ENCODE measurements at regions not wholly inside any gene's neighbourhood (a gene's known extent, or its start where the extent isn't known, plus 50 kb on each side); places are given as distances from the start of the nearest gene placed in this dataset.

- Histone ChIP-seq H3K9me3 (ENCODE audit: control extremely low read depth in 1 of 5, control insufficient read depth in 4 of 5, insufficient read depth in 2 of 5, low read depth in 1 of 5, low read length in 4 of 5) (peaks cover 0 to 3% (median 0%) of the 10 kb centered on the region in 5 experiments), H3K27me3 (replicated peaks in 2 of 5; ENCODE audit: control insufficient read depth in 4 of 5, insufficient read depth in 5 of 5, low read length in 4 of 5) (no peaks in the 10 kb centered on the region), H3K27ac (ENCODE audit: insufficient read depth in 1 of 2, low read depth in 1 of 2, low read length in 2 of 2, poor library complexity in 1 of 2, severe bottlenecking in 2 of 2) (no peak overlapping the region), H3K4me3 (ENCODE audit: control insufficient read depth in 1 of 7, extremely low read depth in 1 of 7, insufficient read depth in 4 of 7, low read depth in 2 of 7, low read length in 6 of 7) (no peak overlapping the region), H3K4me1 (ENCODE audit: control extremely low read depth in 1 of 4, control insufficient read depth in 4 of 4, insufficient read depth in 4 of 4, low read length in 3 of 4) (no peaks in the 10 kb centered on the region), H3K36me3 (ENCODE audit: control insufficient read depth in 4 of 4, insufficient read depth in 4 of 4, low read length in 3 of 4) (no peaks in the 10 kb centered on the region)
- no peak for DNase-seq
- WGBS (ENCODE audit: insufficient coverage): no CpG with 5 or more reads among the region's 5 CpGs
- ChIA-PET POLR2A (interaction anchor here (0.7 kb wide), 1 partner anchor 901 kb away, joined by 3 read pairs; no protein-coding TSS in a partner anchor), CTCF (interaction anchor here (0.8 to 1.1 kb wide), 4 partner anchors 13 to 356 kb away, joined by 3 read pairs; no protein-coding TSS in a partner anchor)
Observed at GRCh38 chr12:127688906-127689428, 578.0 kb upstream of the TMEM132C start.

DNA sequence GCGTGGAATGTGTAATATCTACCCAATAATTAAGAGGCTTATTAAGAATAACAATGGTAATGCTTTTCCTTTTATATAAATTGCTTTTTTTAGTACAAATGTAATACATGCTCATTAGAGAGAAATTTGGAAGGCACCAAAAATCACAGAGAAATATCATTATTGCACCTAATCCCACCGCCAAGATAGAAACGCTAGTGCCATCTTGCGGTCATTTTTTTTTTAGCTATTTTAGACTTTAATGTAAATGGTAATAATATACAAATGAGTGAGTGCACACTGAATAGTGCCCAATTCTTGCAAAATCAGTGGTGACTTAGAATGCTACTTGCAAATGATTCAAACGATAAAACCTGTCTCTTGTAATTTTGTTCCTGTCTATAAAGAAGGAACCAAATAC, 576.8 kb upstream of the TMEM132C start:
- ChIA-PET CTCF (interaction anchor here (0.8 to 1.1 kb wide), 4 partner anchors 11 to 357 kb away, joined by 3 read pairs; no protein-coding TSS in a partner anchor), POLR2A (no interaction called here)
- H3K27me3 ChIP-seq (replicated peaks in 2 of 5; ENCODE audit: control insufficient read depth in 4 of 5, insufficient read depth in 5 of 5, low read length in 4 of 5): no peaks in the 10 kb centered on the region
- no peak for DNase-seq
- no peak overlapping the region for H3K27ac ChIP-seq (ENCODE audit: insufficient read depth in 1 of 2, low read depth in 1 of 2, low read length in 2 of 2, poor library complexity in 1 of 2, severe bottlenecking in 2 of 2)
- WGBS (ENCODE audit: insufficient coverage): 40% methylated on average over 1 of the region's 5 CpGs
- H3K36me3 ChIP-seq (ENCODE audit: control insufficient read depth in 4 of 4, insufficient read depth in 4 of 4, low read length in 3 of 4): no peaks in the 10 kb centered on the region
- no peaks in the 10 kb centered on the region for H3K9me3 ChIP-seq (ENCODE audit: control extremely low read depth in 1 of 5, control insufficient read depth in 4 of 5, insufficient read depth in 2 of 5, low read depth in 1 of 5, low read length in 4 of 5)
- H3K4me3 ChIP-seq (ENCODE audit: control insufficient read depth in 1 of 7, extremely low read depth in 1 of 7, insufficient read depth in 4 of 7, low read depth in 2 of 7, low read length in 6 of 7): no peak overlapping the region
- no peaks in the 10 kb centered on the region for H3K4me1 ChIP-seq (ENCODE audit: control extremely low read depth in 1 of 4, control insufficient read depth in 4 of 4, insufficient read depth in 4 of 4, low read length in 3 of 4)

GRCh38 chr12:127696963-127697362, 570.0 kb upstream of the TMEM132C start:
- Histone ChIP-seq H3K27me3 (replicated peaks in 2 of 5; ENCODE audit: control insufficient read depth in 4 of 5, insufficient read depth in 5 of 5, low read length in 4 of 5) (no peaks in the 10 kb centered on the region), H3K9me3 (ENCODE audit: control extremely low read depth in 1 of 5, control insufficient read depth in 4 of 5, insufficient read depth in 2 of 5, low read depth in 1 of 5, low read length in 4 of 5) (peaks cover 0 to 5% (median 0%) of the 10 kb centered on the region in 5 experiments), H3K27ac (ENCODE audit: insufficient read depth in 1 of 2, low read depth in 1 of 2, low read length in 2 of 2, poor library complexity in 1 of 2, severe bottlenecking in 2 of 2) (no peak overlapping the region), H3K4me1 (ENCODE audit: control extremely low read depth in 1 of 4, control insufficient read depth in 4 of 4, insufficient read depth in 4 of 4, low read length in 3 of 4) (no peaks in the 10 kb centered on the region), H3K4me3 (ENCODE audit: control insufficient read depth in 1 of 7, extremely low read depth in 1 of 7, insufficient read depth in 4 of 7, low read depth in 2 of 7, low read length in 6 of 7) (no peak overlapping the region), H3K36me3 (ENCODE audit: control insufficient read depth in 4 of 4, insufficient read depth in 4 of 4, low read length in 3 of 4) (no peaks in the 10 kb centered on the region)
- CTCF ChIA-PET: no interaction called here
- POLR2A ChIA-PET: no interaction called here
- no peak for DNase-seq

- CTCF ChIA-PET: interaction anchor here (1.3 kb wide), 1 partner anchor 8 kb away, joined by 3 read pairs; no protein-coding TSS in a partner anchor
- H3K27me3 ChIP-seq (replicated peaks in 2 of 5; ENCODE audit: control insufficient read depth in 4 of 5, insufficient read depth in 5 of 5, low read length in 4 of 5): no peaks in the 10 kb centered on the region
- no peak overlapping the region for H3K27ac ChIP-seq (ENCODE audit: insufficient read depth in 1 of 2, low read depth in 1 of 2, low read length in 2 of 2, poor library complexity in 1 of 2, severe bottlenecking in 2 of 2)
- no peaks in the 10 kb centered on the region for H3K4me1 ChIP-seq (ENCODE audit: control extremely low read depth in 1 of 4, control insufficient read depth in 4 of 4, insufficient read depth in 4 of 4, low read length in 3 of 4)
- no peaks in the 10 kb centered on the region for H3K36me3 ChIP-seq (ENCODE audit: control insufficient read depth in 4 of 4, insufficient read depth in 4 of 4, low read length in 3 of 4)
- POLR2A ChIA-PET: no interaction called here
- DNase-seq: no peak
- H3K4me3 ChIP-seq (ENCODE audit: control insufficient read depth in 1 of 7, extremely low read depth in 1 of 7, insufficient read depth in 4 of 7, low read depth in 2 of 7, low read length in 6 of 7): no peak overlapping the region
- peaks cover 0 to 5% (median 0%) of the 10 kb centered on the region in 5 experiments for H3K9me3 ChIP-seq (ENCODE audit: control extremely low read depth in 1 of 5, control insufficient read depth in 4 of 5, insufficient read depth in 2 of 5, low read depth in 1 of 5, low read length in 4 of 5)
- WGBS (ENCODE audit: insufficient coverage): 94% methylated on average over 5 of the region's 6 CpGs
Observed at GRCh38 chr12:127703026-127703425, 563.9 kb upstream of the TMEM132C start.

- CTCF ChIA-PET: interaction anchor here (1.2 to 1.7 kb wide), 2 partner anchors 9 to 38 kb away, joined by 3 to 5 read pairs; no protein-coding TSS in a partner anchor
- DNase-seq: no peak
- Histone ChIP-seq H3K27ac (ENCODE audit: insufficient read depth in 1 of 2, low read depth in 1 of 2, low read length in 2 of 2, poor library complexity in 1 of 2, severe bottlenecking in 2 of 2) (no peak overlapping the region), H3K9me3 (ENCODE audit: control extremely low read depth in 1 of 5, control insufficient read depth in 4 of 5, insufficient read depth in 2 of 5, low read depth in 1 of 5, low read length in 4 of 5) (no peaks in the 10 kb centered on the region), H3K4me3 (ENCODE audit: control insufficient read depth in 1 of 7, extremely low read depth in 1 of 7, insufficient read depth in 4 of 7, low read depth in 2 of 7, low read length in 6 of 7) (no peak overlapping the region), H3K4me1 (ENCODE audit: control extremely low read depth in 1 of 4, control insufficient read depth in 4 of 4, insufficient read depth in 4 of 4, low read length in 3 of 4) (no peaks in the 10 kb centered on the region), H3K36me3 (ENCODE audit: control insufficient read depth in 4 of 4, insufficient read depth in 4 of 4, low read length in 3 of 4) (no peaks in the 10 kb centered on the region), H3K27me3 (replicated peaks in 2 of 5; ENCODE audit: control insufficient read depth in 4 of 5, insufficient read depth in 5 of 5, low read length in 4 of 5) (no peaks in the 10 kb centered on the region)
- WGBS (ENCODE audit: insufficient coverage): 42% methylated on average over 3 of the region's 8 CpGs
- POLR2A ChIA-PET: no interaction called here
Observed at GRCh38 chr12:127711108-127711507, 555.9 kb upstream of the TMEM132C start.

GRCh38 chr12:127712561-127712960, 554.4 kb upstream of the TMEM132C start:
- POLR2A ChIA-PET: no interaction called here
- Histone ChIP-seq H3K27me3 (replicated peaks in 2 of 5; ENCODE audit: control insufficient read depth in 4 of 5, insufficient read depth in 5 of 5, low read length in 4 of 5) (no peaks in the 10 kb centered on the region), H3K27ac (ENCODE audit: insufficient read depth in 1 of 2, low read depth in 1 of 2, low read length in 2 of 2, poor library complexity in 1 of 2, severe bottlenecking in 2 of 2) (no peak overlapping the region), H3K4me1 (ENCODE audit: control extremely low read depth in 1 of 4, control insufficient read depth in 4 of 4, insufficient read depth in 4 of 4, low read length in 3 of 4) (no peaks in the 10 kb centered on the region), H3K9me3 (ENCODE audit: control extremely low read depth in 1 of 5, control insufficient read depth in 4 of 5, insufficient read depth in 2 of 5, low read depth in 1 of 5, low read length in 4 of 5) (no peaks in the 10 kb centered on the region), H3K4me3 (ENCODE audit: control insufficient read depth in 1 of 7, extremely low read depth in 1 of 7, insufficient read depth in 4 of 7, low read depth in 2 of 7, low read length in 6 of 7) (no peak overlapping the region), H3K36me3 (ENCODE audit: control insufficient read depth in 4 of 4, insufficient read depth in 4 of 4, low read length in 3 of 4) (no peaks in the 10 kb centered on the region)
- CTCF ChIA-PET: interaction anchor here (1.2 kb wide), 1 partner anchor 37 kb away, joined by 5 read pairs; no protein-coding TSS in a partner anchor
- 75% methylated on average over 1 of the region's 2 CpGs for WGBS (ENCODE audit: insufficient coverage)
- no peak for DNase-seq

DNA sequence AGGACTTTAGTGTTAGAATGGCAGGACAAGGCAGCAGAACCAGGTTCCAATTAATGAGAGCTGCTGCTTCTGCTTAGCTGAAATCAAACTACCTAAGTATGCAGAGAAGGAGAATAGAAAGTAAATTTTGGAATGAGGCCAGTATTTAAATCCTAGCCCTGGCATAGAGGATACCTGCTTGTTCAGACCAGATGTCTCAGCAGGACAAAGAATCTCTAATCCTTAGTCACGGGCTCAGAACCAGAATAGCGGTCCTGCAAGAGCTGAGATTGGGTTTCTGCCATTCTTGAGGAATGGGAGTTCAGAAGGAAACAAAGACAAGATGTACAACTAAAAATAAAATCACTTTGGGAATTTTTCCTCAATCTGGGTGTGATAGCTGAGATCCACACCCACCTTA, 550.8 kb upstream of the TMEM132C start:
- H3K36me3 ChIP-seq (ENCODE audit: control insufficient read depth in 4 of 4, insufficient read depth in 4 of 4, low read length in 3 of 4): no peaks in the 10 kb centered on the region
- ChIA-PET CTCF (no interaction called here), POLR2A (interaction anchor here (0.6 kb wide), 1 partner anchor 733 kb away, joined by 3 read pairs; no protein-coding TSS in a partner anchor)
- no CpG with 5 or more reads among the region's 2 CpGs for WGBS (ENCODE audit: insufficient coverage)
- H3K27me3 ChIP-seq (replicated peaks in 2 of 5; ENCODE audit: control insufficient read depth in 4 of 5, insufficient read depth in 5 of 5, low read length in 4 of 5): peaks cover 0 to 2% (median 0%) of the 10 kb centered on the region in 5 experiments
- DNase-seq: no peak
- no peaks in the 10 kb centered on the region for H3K9me3 ChIP-seq (ENCODE audit: control extremely low read depth in 1 of 5, control insufficient read depth in 4 of 5, insufficient read depth in 2 of 5, low read depth in 1 of 5, low read length in 4 of 5)
- H3K4me3 ChIP-seq (ENCODE audit: control insufficient read depth in 1 of 7, extremely low read depth in 1 of 7, insufficient read depth in 4 of 7, low read depth in 2 of 7, low read length in 6 of 7): no peak overlapping the region
- no peaks in the 10 kb centered on the region for H3K4me1 ChIP-seq (ENCODE audit: control extremely low read depth in 1 of 4, control insufficient read depth in 4 of 4, insufficient read depth in 4 of 4, low read length in 3 of 4)
- H3K27ac ChIP-seq (ENCODE audit: insufficient read depth in 1 of 2, low read depth in 1 of 2, low read length in 2 of 2, poor library complexity in 1 of 2, severe bottlenecking in 2 of 2): no peak overlapping the region

All from common myeloid progenitor, CD34-positive (primary cell).